Thymus (tissue), 11 donors: ENCODE measurements at regions not wholly inside any gene's neighbourhood (a gene's known extent, or its start where the extent isn't known, plus 50 kb on each side); places are given as distances from the start of the nearest gene placed in this dataset.

Experiments used
- DNase-seq, 9 donors: peaks; one replicate each; pipeline ENCODE4 v3.0.0-alpha.2; 2013; ENCODE audit warnings: low spot score in 9 of 9, low read depth in 6 of 9, missing footprints in 1 of 9
- H3K27ac ChIP-seq, 2 donors: one replicate each; pipeline ENCODE4 v1.5.1; 2013; ENCODE audit warnings: control low read depth in 1 of 2, low read depth in 1 of 2, low read length in 1 of 2, mild to moderate bottlenecking in 1 of 2, moderate library complexity in 1 of 2
- H3K27me3 ChIP-seq, 2 donors: one replicate each; pipeline ENCODE4 v1.5.1; 2013; ENCODE audit warnings: low read length in 1 of 2; ENCODE audit not compliant: control insufficient read depth in 2 of 2, insufficient read depth in 1 of 2
- H3K36me3 ChIP-seq, 2 donors: one replicate each; pipeline ENCODE4 v1.5.1; 2013; ENCODE audit warnings: low read length in 1 of 2, mild to moderate bottlenecking in 1 of 2, moderate library complexity in 1 of 2; ENCODE audit not compliant: control insufficient read depth in 2 of 2, insufficient read depth in 2 of 2
- H3K4me1 ChIP-seq, 2 donors: one replicate each; pipeline ENCODE4 v1.5.1; 2013; ENCODE audit warnings: low read length in 2 of 2; ENCODE audit not compliant: control insufficient read depth in 2 of 2, insufficient read depth in 2 of 2
- H3K4me3 ChIP-seq, 2 donors: one replicate each; pipeline ENCODE4 v1.5.1; 2013; ENCODE audit warnings: low read length in 2 of 2, control low read depth in 1 of 2, mild to moderate bottlenecking in 1 of 2
- H3K9me3 ChIP-seq, 2 donors: one replicate each; pipeline ENCODE4 v1.5.1; 2013; ENCODE audit warnings: low read length in 1 of 2, mild to moderate bottlenecking in 1 of 2; ENCODE audit not compliant: control insufficient read depth in 2 of 2, insufficient read depth in 1 of 2
- WGBS: extraction: QIAGEN DNeasy Blood & Tissue Kit; methylation state at CpG from one replicate; pipeline ENCODE4 v1.1.7; 2013; 5-methylcytosine and 5-hydroxymethylcytosine counted together
- donor health status: healthy.

DNA sequence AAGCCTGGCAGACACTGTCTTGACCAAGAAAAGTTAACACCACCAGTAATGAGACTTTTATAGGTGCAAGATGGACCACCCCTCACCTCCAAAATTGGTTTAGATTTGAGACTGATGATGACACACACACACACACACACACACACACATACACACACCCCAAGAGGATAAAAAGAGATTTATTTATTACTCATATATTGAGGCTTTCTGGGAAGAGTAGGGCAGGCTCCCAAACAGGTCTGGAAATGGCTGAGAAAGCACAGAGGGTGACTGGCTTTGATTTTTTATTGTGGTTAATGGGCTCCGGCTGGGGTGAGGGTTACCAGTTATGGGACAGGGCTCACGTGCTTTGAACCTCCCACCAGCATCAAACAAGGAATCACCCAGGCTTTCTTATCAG, 54.2 kb upstream of the ADAM23 start:
- H3K27ac ChIP-seq, result no peak overlapping the region
- no peaks in the 10 kb centered on the region for H3K36me3 ChIP-seq
- no peak for DNase-seq
- no peaks in the 10 kb centered on the region for H3K4me1 ChIP-seq
- H3K4me3 ChIP-seq, result no peak overlapping the region
- no peaks in the 10 kb centered on the region for H3K9me3 ChIP-seq
- 32% methylated on average over 2 of the region's 2 CpGs for WGBS
- H3K27me3 ChIP-seq, result no peaks in the 10 kb centered on the region

DNA sequence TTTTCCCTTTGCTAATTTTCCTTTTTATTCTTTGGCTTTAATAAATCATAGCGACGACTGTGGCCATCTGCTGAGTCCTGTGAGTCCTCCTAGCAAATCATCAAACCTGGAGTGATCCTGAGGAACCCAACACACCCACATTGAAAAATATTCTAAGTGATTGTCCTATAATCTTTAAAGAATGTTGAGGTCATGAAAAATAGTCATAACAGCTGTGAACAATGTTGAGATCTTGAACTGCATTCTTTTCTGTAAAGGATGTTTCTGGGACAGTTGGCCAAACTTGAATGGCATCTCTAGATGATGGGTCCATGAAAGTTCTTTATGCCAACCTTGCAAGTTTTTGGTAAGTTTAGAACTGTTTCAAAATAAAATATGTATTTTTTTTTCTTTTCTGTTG, 53.2 kb upstream of the ADAM23 start:
- 99% methylated on average over 2 of the region's 2 CpGs for WGBS
- H3K27me3 ChIP-seq, result no peaks in the 10 kb centered on the region
- no peaks in the 10 kb centered on the region for H3K4me1 ChIP-seq
- no peaks in the 10 kb centered on the region for H3K9me3 ChIP-seq
- H3K4me3 ChIP-seq, result no peak overlapping the region
- no peak for DNase-seq
- no peaks in the 10 kb centered on the region for H3K36me3 ChIP-seq
- H3K27ac ChIP-seq, result no peak overlapping the region

DNA sequence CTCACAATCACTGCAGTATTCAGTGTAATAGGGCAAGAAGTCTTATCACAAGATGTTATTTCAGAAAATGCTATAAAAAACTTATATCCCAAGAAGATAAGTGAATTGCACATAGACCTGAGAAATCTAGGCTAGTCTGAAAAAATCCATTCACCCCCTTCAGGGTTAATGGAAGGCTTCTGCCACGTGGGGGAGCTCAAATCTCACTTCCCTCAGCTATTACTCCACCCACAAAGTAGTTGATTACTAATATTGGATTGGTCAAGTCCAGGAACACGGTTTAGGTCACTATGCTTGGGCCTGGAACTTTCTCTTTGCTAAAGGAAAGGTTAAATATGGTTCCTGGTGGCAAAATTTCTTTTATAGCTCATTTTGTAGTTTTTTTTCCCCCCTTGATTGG, 51.2 kb upstream of the ADAM23 start:
- peak in 2 of 9 donors; percentile 6 to 20 for DNase-seq
- Histone ChIP-seq H3K36me3 (no peaks in the 10 kb centered on the region), H3K27ac (no peak overlapping the region), H3K9me3 (no peaks in the 10 kb centered on the region), H3K27me3 (no peaks in the 10 kb centered on the region), H3K4me1 (no peaks in the 10 kb centered on the region), H3K4me3 (no peak overlapping the region)
- 11% methylated on average over 2 of the region's 2 CpGs for whole genome bisulfite sequencing
